ENCODE measurements at regions not wholly inside any gene's neighbourhood (a gene's known extent, or its start where the extent isn't known, plus 50 kb on each side); places are given as distances from the start of the nearest gene placed in this dataset.

DNA sequence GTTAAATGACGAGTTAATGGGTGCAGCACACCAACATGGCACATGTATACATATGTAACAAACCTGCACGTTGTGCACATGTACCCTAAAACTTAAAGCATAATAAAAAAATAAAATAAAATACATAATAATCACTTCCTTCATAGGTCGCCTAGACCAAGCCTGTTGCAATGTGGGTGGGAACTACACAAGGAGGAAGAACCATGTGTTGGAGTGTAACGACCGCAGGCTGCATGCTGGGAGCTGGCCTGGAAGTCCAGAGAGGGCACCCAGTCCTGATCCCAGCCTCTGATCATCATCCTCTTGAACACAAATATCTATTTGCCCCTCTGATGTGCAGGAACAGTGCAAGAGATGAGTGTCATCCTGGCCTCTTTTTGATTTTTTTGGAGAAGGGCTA, 224.7 kb upstream of the ASIC2 start:
- TF ChIP-seq CTCF (IDR thresholded peaks at IDR 0.05): no peak
- TF ChIP-seq POLR2A (IDR thresholded peaks at IDR 0.05): no peak

Data from heart left ventricle (tissue), 13 donors.